Hepatic stellate cell (primary cell): ENCODE measurements at regions not wholly inside any gene's neighbourhood (a gene's known extent, or its start where the extent isn't known, plus 50 kb on each side); places are given as distances from the start of the nearest gene placed in this dataset.

Source experiments
- DNase-seq: peaks from one replicate; pipeline ENCODE4 v3.0.0; 2011; ENCODE audit warnings: low spot score

- no peak for DNase-seq
Measured at GRCh38 chr2:5491523-5491922, 200.7 kb upstream of the SOX11 start.

- no peak for DNase-seq
Measured at GRCh38 chr2:5493256-5493655, 198.9 kb upstream of the SOX11 start.

DNA sequence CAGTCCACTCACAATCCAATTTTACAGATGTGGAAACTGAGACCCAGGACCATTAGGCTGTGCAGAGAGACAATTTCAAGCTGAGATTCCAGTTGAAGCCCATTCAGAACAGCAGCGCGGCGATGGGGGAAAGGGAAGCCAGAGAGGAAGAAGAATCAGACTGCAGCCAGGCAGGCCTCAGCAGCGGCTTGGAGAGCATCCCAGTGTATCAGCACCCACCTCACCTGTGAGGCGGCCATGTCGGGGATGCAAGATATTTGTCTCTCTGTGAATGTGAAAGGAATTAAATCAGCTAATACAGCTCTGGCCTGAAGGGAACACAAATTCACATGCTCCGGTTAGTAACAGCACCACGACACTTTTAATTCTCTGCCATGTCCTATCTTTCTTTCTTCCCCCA lies 198.0 kb upstream of the SOX11 start:
- DNase-seq: no peak

- DNase-seq: no peak
Measured at GRCh38 chr2:5495586-5495985, 196.6 kb upstream of the SOX11 start.

- no peak for DNase-seq
Measured at GRCh38 chr2:5497874-5498273, 194.3 kb upstream of the SOX11 start.

DNA sequence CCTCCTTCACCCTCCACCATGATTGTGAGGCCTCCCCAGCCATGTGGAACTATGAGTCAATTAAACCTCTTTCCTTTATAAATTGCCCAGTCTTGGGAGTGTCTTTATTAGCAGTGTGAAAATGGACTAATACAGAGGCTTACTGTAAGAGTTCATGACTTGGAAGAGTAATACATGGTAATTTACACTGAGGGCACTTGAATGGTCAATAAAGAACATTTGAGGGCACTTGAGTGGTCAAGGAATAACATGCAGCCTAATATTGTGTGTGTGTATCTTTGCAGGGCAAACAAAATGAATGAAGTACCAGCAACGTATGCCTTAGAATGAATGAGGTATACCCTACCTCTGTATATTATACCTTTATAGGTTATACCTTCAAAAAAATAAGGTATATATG lies 190.4 kb upstream of the SOX11 start:
- DNase-seq: no peak

DNA sequence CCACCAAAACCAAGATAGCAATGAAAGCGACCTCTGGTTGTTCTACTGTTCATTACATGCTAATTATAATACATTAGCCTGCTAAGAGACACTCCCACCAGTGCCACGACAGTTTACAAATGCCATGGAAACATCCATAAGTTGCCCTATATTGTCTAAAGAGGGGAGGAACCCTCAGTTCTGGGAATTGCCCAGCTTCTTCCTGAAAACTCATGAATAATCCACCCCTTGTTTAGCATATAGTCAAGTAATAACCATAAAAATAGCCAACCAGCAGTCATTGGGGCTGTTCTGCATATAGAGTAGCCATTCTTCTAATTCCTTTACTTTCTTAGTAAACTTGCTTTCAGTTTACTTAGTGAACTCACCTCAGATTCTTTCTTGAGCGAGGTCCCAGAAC lies 189.8 kb upstream of the SOX11 start:
- no peak for DNase-seq

DNA sequence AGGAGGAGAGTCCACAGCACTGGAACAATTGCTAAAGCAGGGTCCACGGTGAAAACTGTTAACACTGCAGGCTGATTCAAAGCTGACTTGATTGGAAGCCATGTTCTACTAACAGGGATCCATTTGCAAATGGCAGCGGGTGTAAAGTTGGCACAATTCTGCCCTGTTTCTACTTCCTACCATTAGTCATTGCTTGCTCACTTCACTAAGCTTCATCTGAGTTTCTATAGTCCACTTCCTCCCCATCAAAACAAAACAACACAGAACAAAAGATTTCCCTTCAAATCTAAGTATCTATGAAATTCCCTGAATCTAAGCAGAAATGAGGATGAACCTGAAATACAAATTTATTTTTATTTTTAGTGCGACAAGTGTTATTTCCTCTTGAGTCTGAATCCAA lies 187.4 kb upstream of the SOX11 start:
- no peak for DNase-seq

GRCh38 chr2:5507367-5507766 lies 184.8 kb upstream of the SOX11 start:
- DNase-seq: no peak

- no peak for DNase-seq
Measured at GRCh38 chr2:5509362-5509761, 182.8 kb upstream of the SOX11 start.

- no peak for DNase-seq
Measured at GRCh38 chr2:5510082-5510481, 182.1 kb upstream of the SOX11 start.

GRCh38 chr2:5515693-5516092 lies 176.5 kb upstream of the SOX11 start:
- no peak for DNase-seq

GRCh38 chr2:5519286-5519685 lies 172.9 kb upstream of the SOX11 start:
- no peak for DNase-seq

DNA sequence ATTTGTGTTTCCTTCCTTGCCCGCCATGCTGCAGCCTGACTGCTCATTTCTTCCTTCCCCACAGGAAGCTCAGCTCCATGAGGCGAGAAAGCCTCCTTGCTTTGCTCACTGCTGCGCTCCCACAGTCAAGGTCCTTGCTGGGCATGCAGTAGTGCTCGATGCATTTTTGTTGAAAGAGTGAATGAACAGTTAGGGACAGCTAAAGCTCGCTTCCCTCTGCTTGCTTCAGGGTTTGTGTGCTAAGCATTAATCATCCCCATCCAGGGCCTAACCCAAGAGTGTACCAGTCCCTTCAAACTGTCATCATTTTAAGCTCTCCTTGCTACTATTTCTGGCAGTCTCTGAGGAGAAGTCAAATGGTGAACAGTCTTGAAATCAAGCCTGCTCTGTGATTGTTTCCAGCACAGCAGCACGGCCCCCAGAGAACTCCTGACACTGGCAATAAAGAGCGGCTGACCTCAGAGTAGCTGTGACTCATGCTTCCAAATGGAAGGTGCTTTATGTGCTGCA lies 171.7 kb upstream of the SOX11 start:
- DNase-seq: no peak

DNA sequence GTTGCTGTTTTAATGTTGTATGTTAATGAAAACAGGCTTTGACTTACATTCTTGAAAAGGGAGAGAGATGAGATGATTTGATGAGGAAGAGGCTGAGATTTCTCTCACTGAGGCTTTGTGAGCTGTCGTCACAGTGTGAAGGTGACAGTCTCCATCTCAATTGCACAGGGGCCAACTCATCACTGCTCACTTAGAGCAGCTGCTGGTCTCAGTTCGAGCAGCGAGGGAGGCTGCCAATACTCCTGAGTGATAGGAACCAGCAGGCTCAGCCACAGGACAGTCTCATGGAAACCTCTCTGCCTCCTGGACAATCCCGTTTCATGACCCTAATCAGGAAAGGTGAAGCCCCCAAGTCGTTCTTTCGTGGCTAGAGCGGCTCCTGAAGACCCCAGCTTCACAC lies 170.7 kb upstream of the SOX11 start:
- no peak for DNase-seq

DNA sequence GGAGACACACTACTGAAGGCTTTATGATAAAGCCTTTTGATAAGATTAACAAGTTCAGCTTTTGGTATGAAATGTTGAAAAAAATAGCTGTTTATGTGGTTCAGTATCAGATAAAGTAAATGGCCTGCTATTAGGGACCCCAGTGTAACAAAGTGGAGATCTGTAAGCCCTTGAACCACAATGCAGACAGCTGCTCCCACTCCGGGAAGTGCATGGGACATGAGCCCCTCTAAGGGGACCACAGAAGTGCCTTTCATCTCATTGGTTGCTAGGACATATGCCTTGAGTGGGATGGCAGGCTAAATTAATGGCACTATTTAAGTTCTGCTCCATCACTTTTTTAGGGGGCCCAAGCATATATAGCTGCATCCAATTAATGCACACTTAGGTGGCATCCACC lies 167.6 kb upstream of the SOX11 start:
- DNase-seq: no peak

DNA sequence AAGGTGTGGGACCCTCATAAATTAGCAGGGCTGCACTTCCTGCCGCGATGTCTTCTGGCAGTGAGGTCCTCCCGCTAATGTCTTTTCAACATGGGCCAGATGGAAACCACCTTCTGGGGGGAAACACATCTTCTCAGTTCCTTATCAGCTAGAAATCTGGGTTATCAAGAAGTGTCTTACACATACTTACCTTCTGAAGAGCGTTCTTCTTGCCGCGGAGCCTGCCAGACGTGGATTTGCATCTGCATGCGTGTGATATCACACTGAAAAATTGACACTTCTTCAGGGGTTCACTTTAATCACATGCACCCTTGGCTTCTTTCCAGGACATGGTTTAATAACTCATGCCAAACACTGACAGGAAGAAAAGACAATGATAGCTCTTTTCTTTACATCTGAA lies 163.5 kb upstream of the SOX11 start:
- no peak for DNase-seq

DNA sequence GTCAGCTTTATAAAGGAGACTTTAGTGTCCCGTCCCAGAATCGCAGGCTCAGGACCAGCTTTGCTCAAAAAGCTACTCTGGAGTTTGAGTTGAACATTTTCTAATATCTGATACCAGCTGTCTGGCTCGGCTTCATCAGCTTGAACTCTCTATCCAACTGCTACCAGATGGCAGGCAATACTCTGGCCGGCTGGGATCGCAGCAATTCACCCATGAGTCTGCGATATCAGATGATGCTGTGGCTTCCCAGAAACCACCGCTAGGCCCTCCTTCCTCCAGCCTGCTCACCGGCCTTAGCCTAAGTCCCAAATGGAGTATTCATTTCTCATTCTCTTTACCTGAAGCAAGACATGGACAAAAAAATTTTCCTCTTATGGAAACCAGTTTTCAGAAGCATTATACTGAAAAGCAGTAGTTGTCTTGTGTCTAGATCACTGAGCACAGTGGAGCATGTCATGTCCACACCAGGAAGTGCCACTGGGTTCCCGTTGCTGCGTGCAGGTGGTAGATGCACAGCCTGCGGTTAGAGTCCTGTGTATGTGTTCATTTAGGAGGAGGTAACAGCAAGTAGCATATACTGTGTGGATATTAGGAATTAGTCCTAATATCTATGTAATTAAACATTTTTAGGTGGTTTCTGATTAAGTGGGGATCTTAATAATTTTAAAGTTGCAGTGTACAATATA lies 162.0 kb upstream of the SOX11 start:
- no peak for DNase-seq

GRCh38 chr2:5535301-5535700 lies 156.9 kb upstream of the SOX11 start:
- DNase-seq: no peak

GRCh38 chr2:5537180-5537688 lies 154.9 kb upstream of the SOX11 start:
- DNase-seq: no peak

DNA sequence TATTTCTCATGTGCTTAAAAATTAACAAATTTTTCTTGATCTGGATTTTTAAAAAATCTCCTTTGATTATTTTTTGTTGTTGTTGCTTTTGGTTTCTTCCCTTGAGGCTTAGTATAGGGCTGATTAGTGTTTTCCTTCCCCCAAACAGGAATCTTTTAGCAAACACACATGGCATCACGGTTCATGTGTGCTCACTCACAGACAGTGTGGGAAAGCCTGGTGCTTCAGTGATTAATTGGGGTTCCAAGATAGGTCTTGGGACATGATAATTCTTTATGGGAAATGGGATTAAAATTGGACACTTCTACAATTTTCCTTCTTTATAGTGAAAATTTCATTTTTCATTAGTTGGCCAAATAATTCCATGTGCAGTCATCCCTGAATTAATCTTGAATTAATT lies 153.9 kb upstream of the SOX11 start:
- no peak for DNase-seq

DNA sequence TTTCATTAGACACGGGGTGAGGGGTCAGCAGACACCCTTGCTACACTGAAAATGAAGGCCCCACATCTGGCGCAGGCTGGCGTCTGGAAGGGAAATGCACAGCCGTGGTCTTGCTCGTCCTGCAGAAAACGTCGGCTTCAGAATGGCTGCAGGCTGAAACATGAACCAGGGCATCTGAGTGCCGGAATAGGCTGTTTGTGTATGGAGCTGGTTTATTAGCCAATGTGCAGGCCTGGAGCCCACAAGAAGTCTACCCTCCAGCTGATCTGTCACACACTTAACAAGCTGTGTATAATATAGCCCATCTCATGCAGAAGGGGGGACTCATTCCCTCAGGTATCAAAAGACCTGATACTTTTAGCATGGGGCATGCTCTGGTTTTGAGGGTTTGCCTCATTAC lies 153.4 kb upstream of the SOX11 start:
- no peak for DNase-seq

DNA sequence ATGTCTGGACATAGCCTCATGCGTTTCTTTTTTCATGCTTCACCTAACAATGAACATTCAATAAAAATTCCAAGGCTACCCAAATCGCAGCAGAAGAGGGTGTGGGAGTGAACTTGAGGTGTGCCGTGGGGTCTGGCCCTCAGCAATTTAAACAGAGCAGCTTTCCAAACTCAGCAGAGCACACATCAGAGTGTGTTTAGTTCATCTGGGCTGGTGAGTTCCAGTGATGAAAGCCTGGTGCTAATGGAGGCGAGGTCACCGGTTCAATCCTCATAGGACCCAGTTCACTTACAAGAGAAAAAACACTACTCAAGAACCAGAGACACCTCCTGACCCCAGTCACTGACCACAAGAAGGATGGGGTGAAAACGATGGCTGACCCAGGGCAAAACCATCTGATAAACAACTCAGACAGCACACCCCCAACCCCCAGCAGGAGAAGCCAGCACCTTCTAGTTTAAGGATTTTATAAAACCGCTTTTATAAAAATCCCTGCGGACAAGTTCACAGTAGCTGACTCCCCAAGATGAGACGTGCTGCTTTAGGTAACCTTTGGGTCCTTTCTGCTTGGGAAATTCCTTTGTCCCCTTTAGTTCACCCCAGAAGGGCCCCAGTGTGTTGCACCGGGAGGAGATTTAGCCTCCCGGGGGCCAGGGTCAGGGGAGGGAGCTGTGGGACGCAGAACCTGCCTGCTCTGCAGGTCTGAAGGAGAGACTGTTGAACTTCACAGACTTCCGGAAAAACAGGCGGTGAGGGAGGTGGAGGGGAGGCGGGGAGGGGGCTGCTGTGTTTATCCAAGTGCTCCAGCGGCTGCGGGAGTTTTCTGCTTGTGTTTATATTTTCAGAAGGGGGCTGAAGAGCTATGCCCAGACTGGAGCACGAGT lies 152.7 kb upstream of the SOX11 start:
- DNase-seq: no peak
